HG03060 (cell line): ENCODE measurements at regions not wholly inside any gene's neighbourhood (a gene's known extent, or its start where the extent isn't known, plus 50 kb on each side); places are given as distances from the start of the nearest gene placed in this dataset.

ENCODE experiments used
- ATAC-seq: cut with Tn5 transposase; IDR thresholded peaks from one replicate; pipeline ENCODE4 v1.9.1; 2021; ENCODE audit warnings: low read depth, moderate number of reproducible peaks; ENCODE audit not compliant: unreplicated experiment

DNA sequence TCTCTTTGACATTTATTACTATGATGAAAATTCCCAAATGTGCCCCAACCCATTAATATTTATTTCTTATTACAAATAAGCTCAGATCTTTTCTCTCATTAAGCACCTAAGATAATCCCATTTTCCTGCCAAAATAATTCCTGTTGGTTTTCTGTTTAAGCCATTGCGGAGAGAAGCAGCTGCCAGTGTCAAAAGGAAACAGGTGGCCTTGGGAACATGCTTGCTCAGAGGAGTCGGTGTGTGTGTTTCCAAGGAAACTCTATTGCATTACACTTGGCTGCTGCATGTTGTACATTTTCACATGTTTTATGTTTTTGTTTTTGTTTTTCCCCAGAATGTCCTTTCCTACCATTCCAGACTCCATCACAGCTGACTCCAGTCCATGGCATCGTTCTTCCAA lies 56.4 kb downstream of the CD24 start:
- no peak for ATAC-seq

DNA sequence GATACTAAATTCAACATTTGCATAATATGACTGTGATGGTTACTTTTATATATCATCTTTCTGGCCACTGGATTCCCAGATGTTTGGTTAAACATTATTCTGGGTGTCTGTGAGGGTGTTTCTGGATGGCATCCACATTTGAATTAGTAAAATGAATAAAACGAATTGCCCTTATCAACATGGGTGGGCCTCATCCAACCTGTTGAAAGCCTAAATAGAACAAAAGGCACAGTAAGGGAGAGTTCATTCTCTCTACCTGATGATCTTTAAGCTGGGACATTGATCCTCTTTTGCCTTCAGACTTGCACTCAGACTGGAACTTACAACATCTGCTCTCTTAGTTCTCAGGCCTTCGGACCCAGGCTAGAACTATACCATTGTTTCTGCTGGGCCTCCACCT lies 57.6 kb downstream of the CD24 start:
- ATAC-seq, result no peak

DNA sequence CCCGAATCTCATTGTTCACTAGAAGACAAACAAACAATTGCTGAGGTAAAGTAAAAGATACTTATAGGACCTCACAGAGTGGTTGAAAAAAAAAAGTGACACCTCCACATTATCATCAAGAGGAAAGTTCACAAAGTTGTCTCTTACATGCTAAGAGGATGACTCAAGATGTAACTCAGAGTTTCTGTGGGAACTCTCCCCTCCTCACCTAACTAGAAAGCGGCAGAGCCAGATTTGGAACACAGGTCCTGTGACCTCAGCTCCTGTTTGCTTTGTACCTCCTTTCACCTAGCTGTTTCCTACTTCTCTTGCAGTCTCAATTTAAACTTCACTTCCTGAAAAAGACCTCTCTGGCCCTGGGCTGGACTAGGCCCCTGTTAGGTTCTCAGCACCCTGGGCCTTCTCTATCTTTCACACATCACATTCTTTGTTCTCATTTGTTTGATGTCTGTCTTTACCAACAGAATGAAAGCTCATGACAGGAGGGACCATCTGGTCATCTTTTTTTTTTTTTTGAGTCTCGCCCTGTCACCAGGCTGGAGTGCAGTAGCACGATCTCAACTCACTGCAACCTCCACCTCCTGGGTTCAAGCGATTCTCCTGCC lies 60.8 kb downstream of the CD24 start:
- no peak for ATAC-seq

DNA sequence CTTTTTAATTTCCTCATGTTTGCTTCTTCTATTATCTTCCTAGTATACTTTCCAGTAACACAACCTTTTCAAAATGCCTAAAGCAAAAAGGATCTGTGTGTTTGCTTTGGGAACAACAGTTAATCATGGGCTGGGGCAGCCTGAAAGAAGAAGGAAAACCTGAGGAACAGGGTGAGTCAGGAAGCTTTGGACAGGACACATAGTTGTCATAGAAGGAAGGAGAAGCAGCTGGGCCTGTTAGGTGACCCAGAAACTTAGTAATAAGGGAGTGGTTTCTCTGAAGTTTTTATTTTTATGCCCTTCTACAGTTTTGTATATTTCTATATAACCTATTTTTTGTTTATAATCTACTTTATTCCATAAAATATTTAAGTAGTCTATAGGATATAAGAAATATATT lies 61.4 kb downstream of the CD24 start:
- no peak for ATAC-seq

DNA sequence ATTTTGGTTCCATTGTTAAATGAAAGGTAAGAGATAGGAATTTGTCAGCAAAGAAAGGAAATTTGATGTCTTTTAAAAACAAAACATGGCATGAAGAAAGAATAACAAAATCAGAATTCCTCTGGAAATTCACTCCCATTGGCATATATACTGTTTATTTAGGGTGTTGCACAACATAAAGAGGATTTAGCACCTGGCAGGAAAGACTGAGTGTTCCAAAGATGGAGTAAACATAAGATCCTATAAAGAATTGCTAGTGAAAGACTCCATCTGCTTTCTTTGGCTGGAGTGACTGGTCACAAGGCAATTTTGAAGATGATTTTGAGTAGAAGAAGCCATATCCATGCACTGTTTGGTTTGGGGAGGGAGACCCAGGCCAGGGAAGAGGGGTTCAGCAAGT lies 62.4 kb downstream of the CD24 start:
- ATAC-seq, result no peak

DNA sequence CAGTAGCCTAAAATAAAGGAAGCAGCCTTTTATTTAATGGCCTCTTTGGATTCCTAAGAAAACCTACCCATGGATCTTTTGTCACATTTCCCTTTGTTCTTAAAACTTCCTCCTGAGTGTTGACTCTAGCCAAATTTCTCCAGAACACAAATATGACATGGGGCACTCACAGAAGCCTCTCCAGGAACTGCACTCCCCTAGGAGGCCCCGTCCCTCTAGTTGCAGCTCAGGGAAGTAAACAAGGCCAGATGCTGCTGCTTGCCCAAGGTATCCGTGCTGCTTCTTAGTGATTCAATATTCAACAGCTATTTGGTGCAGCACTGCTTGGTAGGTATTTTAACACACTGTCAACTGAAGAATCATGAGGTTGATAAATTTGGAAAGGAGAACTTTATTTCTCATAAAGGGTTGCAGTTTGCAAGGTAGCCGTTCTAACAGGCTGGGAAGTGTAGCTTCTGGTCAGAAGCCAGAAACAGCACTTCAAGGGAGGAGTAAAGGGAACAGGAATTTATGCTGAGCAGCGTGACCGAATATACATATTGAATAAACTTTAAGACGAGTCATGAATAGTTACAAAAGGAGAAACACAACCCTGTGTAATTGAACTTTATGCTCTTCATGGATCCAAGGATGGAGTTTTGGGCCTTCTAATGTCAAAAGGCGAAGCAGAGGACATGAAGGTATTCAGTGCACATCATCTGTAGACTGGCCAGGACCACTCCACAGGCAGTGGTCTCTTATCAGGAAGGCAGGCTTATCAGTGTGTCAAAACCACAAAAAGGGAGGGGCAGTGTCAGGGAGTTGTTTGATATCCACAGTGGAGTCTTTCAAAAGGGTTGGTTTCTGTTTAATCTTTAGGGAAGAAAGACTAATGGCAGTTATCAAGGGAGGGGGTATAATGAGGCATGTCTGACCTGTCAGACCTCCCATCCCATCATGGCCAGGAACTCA lies 63.3 kb downstream of the CD24 start:
- no peak for ATAC-seq

DNA sequence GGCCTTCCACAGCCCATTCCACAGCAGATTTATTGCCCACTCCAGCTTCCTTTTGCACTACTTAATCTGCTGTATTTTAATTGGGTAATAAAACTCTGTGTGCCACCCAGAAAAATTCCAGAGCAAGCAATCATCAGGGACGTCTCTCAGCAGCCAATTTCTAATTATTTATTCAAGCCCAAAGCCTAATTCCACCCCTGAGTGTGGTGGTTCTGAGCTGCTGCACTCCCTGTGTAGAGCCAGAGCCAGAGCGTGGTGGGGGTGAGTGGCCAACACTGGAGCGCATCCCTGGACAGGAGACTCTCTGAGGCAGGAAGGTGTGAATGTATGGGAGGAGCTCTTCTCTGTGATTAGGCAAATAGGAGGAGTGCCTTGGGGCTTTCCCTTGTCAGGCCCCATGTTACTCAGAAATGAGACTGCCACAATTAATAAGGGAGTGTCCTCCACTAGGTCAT lies 66.1 kb downstream of the CD24 start:
- no peak for ATAC-seq

DNA sequence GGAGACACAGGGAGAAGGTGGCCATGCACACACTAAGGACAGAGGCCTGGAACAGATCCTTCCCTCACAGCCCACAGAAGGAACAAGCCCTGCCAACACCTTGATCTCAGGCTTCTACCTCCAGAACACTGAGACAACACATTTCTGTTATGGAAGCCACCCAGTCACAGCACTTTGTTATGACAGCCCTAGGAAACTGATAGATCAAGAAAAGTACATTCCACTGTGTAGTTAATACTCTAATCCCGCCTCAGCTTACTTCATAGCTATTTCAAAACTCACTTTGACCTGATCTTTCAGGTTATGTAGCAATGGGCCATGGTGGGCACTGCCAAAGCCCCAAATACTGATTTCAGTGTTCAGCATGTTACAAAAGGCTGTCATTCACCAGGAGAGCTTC lies 66.8 kb downstream of the CD24 start:
- ATAC-seq, result no peak

DNA sequence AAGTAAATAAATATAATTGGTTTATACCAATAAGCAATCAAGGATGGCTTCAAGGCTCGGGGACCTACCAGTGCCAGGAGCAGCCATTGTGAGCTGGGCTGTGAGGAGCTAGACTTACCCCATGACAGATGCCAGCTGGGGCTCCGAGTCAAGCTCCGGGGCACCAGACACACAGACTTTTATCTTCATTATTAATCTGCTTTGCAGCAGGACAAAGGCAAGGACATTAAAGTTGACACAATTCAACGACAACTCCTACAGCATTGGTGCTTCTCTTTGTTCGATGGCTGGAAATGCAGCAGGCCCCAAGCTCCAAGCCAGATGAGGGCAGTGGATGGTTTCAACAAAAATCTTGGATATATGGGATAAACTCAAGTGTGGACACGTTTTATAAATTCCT lies 68.3 kb downstream of the CD24 start:
- ATAC-seq, result no peak

DNA sequence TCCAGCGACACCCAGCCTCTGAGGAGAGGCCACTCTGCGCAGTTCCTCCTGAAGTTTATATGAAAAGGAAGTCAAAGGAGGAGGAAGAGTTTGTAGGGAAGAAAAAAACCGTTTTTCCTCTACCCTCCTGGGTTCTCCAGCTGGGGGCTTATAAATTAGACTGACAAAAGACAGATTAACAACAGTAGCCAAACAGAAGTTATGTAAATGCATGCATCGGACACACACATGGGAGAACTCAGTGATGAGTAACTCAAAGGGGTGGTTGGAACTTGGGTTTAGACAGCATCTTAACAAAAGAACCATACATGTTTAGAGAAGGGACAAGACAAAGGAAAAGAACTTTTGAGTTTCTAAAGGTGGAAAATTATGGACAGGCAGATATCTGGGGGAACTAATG lies 71.2 kb downstream of the CD24 start:
- no peak for ATAC-seq

DNA sequence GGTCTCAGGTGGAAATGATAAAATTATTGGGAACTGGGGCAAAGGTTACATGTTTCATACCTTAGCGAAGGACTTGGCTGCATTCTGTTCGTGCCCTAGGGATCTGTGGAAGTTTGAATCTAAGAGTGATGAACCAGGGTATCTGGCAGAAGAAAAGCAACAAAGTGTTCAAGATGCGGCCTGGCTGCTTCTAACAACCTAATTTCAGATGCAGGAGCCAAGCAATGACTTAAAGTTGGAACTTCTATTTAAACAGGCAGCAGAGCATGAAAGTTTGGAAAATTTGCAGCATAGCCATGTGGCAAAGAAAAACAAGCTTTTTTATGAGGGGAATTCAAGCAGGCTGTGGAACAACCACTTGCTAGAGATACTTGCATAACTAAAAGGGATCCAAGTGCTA lies 73.5 kb downstream of the CD24 start:
- ATAC-seq, result no peak

DNA sequence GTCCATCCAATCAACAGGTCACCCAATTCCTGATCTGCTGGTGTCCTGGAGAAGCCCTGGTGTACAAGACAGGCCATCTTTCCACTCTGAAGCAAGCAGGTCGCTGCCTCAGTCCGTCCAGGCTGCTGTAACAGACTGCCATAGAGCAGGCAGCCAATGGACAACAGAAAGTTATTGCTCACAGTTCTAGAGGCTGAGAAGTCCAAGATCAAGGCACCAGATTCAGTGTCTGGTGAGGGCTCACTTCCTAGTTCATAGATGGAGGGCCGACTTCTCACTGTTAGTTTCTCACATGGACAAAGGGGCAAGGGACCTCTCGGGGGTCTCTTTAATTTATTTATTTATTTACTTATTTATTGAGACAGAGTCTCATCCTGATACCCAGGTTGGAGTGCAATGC lies 74.8 kb downstream of the CD24 start:
- no peak for ATAC-seq

DNA sequence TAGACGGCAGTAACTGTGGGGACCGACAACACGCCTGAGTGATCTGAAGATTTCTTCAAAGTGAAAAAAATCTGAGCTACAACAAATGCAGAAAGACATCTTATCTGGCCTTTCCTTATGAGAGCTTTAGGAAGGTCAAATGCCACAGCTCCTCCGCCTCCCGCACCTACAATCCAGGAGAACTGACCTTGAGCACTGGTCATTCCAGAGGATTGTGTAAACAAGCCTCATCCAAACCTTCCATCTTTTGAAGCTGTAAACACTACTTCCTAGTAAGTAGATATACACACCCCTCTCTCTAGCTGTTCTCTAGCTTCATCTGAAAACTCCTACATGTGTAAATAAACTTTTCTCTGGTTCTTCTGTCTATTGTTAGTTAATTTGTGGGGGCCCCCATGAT lies 76.9 kb downstream of the CD24 start:
- no peak for ATAC-seq

DNA sequence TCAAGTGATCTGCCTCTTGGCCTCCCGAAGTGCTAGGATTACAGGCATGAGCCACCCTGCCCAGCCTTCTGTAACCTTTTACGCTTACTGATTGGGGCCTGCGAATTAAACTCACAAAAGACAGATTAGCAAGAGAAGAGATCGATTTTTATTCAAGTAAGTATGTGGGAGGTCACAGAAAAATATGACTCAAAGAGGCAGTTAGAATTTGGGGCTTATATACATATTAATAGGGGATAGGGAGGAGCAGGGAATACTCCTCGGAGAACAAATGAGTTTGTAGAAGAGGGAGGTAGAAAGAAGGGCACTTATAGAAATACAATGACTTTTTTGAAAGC lies 78.9 kb downstream of the CD24 start:
- no peak for ATAC-seq

DNA sequence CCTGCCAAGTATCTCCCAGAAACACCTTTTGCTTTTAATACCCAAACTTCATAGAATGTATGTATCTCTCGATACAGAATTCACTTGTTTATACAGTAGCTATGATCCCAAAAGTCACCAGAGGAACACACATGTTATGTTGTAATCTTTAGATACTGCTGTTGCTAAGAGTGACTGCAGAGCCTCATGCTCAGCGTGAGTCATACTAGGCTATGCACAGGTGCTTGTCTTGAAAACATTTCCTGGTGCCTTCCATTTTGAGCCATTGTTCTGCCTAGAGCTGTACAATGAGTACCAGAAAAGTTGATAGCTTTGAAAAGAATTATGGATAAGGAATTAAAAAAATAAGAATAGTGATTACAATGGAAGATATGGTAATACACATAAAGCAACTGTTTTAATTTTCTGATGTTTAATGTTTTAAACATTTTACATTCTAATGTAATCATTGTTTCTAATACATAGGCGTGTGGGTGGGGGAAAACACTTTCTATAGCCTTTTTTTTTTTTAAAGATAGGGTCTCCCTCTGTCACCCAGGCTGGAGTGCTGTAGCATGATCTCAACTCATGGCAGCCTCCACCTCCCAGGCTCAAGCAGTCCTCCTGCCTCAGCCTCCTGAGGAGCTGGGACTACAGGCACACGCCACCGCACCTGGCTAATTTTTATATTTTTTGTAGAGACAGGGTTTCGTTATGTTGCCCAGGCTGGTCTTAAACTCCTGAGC lies 79.4 kb downstream of the CD24 start:
- no peak for ATAC-seq

DNA sequence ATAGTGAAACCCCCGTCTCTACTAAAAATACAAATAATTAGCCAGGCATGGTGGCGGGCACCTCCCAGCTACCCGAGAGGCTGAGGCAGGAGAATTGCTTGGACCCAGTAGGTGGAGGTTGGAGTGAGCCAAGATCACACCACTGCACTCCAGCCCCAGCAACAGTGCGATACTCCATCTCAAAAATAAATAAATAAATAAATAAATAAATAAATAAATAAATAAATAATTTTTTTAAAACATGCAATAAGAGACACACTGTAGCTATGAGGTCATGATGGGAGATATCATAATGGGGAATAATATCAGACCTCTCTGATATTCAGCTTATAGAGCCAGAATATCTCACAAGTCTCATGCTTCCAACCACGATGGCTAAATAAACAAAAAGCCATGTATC lies 82.3 kb downstream of the CD24 start:
- no peak for ATAC-seq

DNA sequence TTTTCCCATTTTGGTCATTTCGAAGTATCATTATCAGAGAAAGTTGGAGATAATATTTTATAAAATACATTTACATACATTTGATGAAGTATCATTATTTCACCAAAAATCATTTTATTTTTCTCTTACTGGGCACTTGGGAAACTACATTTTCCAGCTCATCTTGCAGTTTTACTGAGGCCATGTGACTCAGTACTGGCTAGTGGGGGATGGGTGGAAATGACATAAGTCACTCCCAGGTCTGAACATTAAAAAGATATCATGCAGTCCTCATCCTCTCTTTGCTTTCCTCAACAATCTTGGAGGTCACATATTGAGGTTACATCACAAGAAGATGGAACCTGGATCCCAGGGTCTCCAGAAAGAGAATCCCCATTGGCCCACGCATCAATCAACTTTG lies 84.1 kb downstream of the CD24 start:
- ATAC-seq, result no peak

DNA sequence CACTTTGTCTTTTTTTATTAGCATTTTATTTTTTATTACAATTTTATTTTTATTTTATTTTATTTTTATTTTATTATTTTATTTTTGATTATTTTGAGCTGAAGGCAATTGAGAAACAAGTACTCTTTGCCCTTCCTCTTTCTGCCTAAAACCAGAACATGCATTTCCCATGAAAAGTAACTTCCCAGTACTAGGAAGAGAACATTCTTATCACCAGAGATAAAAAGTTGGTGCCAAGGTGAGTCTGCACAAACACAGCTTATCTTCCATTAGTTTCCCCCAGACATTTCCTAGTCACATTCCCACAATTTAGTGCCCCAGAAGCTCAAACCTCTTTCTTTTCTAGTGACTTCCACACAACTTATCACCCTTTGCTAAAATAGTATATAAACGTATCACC lies 84.8 kb downstream of the CD24 start:
- ATAC-seq, result no peak

DNA sequence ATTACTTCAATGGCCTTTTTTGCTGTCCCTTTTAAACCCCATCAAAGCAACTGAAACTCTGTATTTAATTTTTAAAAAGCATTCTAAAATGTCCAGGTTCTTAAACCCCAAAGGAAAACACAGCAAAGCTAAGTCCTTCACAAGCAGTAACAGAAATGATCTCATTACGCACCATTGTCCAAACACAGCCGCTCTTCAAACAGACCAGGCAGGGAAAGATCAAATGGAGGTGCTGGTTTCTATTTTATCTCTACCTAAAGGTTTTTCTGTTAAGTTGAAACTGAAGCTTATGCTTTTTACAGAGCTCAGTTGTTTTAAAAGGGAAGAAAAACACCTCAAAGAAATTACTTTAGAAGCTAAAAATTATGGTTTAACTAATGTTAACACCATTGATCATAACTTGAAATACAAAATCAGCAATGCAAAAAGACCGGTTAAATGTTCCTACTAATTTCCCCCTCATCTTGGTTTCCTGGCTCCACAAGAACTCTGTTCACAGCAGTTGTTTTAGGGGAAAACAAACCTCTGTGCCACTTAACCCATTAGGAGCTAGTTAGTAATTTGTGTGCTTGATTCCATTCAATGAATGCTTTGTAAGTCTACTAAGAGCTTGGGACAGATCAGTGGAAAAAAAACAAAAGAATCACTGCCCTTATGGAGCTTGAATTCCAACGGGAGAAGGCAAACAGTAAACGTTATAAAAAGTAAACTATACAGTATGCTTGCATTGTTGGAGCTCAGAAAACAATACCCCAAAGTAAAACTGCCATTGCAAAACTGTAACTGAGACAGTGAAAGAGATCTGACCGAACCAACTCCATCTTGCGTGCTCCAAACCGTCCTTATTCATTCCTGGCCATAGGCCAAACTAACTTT lies 87.4 kb downstream of the CD24 start:
- no peak for ATAC-seq

DNA sequence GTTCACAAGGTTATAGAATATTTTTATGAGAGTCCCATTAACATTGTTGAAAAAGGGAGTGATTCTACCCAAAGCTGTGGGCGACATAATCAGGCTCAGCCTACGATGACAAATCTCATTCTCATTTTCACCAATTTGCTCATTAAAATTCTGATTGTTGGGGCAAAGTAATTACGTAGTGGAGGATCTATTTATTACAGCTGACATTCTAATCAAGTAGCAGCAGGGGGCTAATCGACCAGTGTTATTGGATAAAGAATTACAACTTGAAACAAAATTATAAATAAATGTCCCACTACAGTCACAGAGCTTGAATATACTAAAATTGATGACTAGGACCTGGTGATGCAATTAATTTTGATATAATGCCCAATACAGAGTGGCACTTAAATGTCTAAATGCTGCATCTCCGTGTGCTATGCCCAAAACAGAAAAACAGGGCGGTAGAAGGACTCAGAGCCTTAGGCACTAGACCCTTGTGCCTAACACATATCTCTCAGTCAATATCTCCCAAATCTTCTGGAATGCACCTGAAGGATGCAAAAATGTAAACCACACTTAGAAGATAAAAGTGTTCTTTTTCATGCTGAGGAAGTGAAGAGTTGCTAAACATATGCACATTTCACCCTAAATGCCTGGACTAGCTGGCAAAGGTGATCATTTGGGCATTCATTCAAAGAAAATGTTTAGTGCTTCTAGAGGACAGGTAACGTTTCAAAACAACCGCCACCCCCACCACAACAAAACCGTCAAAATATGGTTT lies 88.3 kb downstream of the CD24 start:
- no peak for ATAC-seq
